Stimulated activated CD4-positive, alpha-beta T cell treated with anti-CD3 and anti-CD28 coated beads, Interleukin-1b, Interleukin-23, amount 100 ng/mL, for 4 hours (primary cell): ENCODE measurements at regions not wholly inside any gene's neighbourhood (a gene's known extent, or its start where the extent isn't known, plus 50 kb on each side); places are given as distances from the start of the nearest gene placed in this dataset.

ENCODE experiments used
- DNase-seq, 2 donors: peaks; one replicate each; pipeline ENCODE4 v3.0.0-alpha.2; 2020; ENCODE audit warnings: low read depth in 2 of 2

DNA sequence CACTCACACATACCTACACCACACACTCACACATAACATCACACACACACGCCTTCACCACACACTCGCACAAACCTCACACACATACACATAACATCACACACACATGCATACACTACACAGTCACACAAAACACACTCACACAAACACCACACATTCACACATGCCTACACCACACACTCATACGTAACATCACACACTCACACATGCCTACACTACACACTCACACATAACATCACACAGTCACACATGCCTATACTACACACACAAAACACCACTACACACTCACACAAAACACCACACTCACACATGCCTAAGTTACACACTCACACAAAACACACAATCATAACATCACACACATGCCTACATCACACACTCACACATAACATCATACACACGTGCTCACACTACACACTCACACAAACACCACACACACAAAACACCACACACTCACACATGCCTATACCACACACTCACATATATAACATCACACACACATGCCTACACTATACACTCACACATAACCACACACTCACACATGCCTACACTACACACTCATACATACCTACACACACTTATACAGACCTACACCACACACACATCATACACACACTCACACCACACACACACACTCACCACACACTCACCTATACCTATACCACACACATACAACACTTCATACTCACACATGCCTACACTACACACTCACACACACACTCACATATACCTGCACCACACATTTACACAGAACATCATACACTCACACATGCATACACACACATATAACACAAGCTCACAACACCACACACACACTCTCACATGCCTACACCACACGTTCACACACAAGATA is 383.5 kb downstream of the C6orf118 start:
- DNase-seq = no peak

DNA sequence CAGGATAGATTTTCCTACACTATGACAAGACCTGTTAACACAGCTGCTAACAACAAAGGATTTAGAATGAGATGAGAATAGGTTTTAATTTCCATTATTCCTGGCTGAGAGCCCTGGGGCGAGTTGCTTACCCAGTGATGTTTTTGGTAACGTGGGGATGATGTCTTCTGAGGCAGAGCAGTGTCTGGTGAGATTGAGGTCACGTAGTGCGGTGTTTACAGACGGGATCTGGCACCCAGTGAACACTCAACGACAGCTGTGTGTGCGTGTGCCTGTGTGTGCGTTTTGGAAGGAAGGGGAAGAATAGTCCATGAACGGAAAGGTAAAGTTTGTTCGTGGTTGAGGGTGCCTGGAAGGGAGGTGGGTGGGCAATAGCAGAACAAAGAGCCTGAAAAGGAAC is 384.7 kb downstream of the C6orf118 start:
- no peak for DNase-seq

DNA sequence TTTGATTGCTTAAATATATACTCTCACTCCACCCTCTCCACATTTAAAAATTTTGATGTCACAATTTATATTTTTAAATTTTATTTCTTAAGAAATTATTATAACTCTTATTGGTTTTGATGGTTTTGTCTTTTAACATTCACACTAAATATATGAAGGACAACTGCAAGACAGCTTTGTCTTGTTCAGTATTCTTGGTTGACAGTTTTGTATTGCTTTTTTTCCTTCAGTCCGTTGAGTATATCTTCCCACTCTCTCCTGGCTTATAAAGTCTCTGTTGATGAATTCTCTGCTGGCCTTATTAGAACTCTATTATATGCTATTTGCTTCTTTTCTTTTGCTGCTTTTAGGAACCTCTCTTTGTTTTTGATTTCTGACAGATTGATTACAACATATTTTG is 392.2 kb downstream of the C6orf118 start:
- DNase-seq = no peak

DNA sequence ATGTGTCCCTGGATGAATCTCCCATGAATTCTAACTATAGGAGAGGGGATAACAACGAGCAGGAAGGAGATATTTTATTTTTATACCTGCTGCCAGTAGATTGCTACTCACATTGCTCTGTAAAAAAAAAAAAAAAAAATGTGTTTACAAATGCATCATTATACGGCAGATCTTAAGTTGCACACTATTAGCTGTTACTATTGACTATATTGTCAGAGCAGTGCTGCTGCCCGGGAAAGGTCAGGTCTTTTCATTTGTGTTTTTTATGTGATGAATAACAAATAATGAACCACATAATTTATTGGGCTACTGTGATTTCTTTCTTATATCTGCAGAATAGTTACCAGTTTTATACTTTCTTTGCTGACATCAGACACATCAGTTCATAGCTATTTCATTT is 393.3 kb downstream of the C6orf118 start:
- DNase-seq = no peak

DNA sequence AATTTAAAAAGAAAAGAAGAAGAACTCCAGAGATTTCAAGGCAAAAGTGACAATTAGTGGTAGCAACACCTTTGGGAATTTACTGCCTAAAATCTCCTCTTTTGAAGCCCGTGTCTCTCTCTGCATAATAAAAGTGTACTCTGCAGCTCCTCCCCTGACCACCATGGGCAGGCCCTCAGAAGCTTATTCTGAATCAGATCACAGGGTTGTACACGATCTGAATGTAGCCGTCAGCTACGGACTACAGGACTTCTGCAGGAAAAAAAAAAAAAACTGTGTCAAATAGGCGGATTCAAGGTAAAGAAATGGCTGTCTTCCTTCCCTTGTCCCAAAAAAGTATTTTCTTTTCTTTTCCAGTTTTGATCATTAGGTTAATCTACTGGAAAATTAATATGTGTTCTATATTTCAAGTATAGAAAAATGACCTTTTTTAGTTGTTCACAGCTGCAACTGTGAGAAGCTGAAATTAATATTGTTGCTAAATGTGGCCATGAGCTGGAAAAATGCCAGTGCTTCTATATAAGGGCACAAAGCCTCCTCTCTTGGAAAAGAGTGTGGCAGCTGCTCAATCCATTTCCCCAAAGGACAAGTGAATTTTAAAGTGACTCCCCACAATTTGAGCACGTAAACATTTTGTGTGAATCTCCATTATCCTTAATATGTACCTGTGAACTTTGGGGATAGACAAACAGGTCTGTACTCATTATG is 397.4 kb downstream of the C6orf118 start:
- DNase-seq = no peak

DNA sequence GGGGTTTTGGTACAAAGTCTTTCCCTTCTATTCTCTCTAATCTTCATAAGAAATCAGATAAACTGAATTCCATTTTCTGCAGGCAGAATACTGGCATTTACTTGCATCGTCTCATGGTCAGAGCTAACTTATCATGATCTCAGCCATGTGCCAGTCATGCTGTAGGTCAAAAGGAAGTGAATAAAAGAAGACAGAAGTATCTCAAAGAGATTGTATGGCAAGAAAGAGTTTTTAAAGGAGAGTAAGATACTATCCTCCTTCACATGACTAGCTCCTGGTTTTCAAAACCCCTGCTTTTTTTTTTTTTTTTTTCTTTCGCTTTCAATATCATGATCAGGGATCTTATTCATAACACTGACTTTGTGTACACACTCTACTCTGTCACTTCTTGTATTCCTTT is 398.3 kb downstream of the C6orf118 start:
- no peak for DNase-seq

DNA sequence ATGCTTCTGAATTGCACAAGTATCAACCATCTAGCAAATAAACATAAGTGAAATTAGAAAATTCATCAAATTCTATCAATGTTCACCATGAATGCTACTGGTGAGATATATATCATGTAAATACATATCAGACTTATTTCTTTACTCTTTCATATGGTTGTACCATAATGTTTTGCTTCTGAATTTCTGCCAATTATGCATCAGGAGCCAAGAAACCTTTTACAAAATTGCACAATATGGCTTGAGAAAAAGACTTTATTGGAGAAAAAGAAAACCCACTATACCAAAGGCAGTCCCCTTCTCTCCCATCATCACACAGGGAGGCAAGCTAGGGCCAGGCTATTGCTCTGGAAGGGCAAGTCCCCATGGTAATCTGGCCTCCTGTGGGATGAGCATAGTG is 402.6 kb downstream of the C6orf118 start:
- no peak for DNase-seq

DNA sequence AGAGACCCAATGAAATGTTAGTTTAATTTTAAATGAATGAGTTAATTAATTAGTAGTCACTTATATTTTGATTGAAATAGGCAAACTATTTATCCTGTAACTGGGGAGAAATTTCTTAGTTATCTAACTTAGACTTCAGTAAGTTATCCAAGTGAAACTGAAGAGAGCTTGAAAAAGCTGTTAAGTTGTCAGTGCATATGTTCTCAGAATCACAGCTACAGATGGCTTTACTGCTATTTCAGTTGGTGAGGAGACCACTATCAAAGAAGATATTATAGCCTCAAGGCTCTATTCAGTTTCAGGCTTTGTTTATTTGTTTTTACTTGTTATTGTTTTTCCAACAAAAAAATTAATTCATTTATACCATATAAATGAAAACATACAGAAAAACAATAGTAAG is 404.1 kb downstream of the C6orf118 start:
- no peak for DNase-seq

DNA sequence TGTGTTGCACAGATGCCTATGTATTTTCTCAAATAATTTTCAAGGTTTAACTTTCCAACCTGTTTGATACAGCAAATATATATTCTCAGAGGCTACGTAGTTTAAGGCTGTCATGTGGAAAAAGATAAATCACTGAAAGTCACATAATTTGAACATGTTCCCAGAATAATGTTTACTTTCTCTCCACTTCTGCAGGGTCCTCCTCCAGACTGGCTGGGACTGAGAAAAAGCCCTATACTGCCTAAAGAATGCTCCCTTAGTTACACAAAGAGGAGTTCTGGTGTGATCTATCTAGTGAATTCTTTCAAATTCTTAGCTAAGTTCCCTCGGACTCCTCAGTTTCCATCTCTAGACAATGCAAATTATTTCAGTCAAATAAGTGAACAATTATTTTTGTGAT is 411.0 kb downstream of the C6orf118 start:
- DNase-seq = no peak

DNA sequence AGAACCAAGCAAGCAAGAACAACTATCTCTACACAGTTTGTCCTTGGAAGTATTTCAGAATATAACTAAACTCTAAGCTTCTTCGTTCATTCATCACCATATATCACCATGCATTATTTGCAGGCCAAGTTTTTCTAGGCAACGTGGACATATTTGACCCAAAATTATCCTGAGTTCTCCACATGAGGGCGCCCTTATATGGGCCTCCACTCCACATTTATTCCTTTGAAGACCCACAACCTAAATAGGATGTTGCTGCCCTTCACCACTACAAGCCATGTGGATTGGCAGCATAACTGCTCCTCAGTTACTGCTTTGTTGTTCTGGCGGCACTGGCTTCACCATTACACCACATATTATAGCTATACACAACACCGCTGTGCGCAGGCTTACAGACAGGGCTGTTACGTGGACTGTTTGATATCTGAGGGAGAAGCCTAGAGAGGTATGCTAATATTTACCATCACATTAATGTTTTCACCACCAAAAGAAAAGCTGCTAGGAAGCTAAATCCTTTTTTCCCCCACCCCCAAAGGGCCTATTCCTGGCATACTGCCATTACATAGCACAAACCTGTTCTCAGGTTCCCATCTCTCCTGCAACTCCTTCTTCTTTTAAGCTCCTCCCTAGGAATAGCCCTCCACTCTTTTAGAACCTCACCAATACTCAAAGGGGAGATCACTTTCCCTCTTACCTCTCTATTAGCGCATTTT is 411.7 kb downstream of the C6orf118 start:
- no peak for DNase-seq

DNA sequence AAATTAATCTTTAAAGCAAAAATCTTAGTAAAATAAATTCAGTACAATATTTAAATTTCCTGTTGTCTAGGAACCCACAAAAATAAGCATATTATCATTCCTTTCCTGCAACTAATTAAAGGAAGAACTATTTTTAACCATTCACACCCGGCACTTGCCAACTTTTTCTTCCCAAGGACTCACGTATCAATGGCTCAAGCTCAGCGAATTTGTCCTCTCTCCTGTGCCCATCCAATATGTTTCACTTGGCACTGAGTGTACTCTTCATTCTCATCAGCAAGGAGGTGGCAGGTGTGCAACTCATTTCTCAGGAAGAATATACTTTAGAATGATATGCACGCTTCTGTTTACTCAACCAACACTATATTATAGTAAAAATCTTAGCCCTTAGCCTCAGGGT is 419.4 kb downstream of the C6orf118 start:
- DNase-seq = no peak

DNA sequence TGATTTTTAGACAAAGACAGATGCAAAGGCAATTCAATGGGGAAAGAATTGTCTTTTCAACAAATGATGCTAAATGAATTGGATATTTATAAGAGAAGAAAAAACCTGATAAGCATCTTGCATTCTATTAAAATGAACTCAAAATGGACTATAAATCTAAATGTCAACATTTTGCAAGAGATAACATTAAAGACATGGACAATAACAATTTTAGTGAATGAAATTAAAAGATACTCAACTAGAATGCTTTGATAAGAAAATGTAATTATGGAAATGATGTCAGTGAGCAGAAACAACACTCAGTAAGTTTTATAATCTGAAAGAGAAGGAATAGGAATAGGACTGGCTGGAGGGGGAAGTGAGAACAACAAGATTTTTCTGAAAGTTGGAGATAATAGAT is 421.7 kb downstream of the C6orf118 start:
- DNase-seq = no peak

DNA sequence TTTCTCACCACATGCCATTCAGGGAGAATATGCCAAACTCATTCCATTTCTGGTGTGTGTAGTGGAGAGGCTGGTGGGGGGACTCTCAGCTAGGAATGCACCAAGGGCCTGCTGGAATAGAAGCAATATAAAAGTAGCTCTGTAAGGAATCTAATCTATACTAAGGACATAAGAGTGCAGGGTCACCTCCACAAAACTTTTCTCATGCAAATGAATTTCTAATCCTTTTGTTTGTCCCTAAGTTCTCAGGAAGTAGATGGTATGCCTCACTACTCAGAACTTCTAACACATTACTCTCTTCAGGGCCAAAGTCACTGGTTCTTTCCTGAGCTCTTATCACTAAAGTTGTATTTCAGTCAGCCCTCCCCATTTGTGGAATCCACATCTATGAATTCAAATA is 427.2 kb downstream of the C6orf118 start:
- DNase-seq = no peak

DNA sequence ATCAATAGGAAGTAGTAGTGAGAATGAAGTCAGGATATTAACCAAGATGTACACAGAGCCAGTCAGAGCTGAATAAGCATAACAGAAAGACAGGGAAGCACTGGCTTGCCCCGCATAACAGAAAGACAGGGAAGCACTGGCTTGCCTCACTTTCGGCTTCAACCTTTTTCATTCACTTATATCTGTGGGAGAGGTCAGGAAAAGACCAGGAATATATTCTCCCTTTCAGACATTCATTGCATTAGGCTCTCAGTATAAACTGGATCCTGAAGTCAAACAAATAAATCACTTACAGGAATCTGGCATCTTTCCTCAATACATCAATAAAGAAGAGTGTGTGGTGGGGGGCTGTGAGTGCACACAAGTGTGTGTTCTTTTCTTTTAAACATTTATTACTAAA is 437.6 kb downstream of the C6orf118 start:
- DNase-seq = no peak

DNA sequence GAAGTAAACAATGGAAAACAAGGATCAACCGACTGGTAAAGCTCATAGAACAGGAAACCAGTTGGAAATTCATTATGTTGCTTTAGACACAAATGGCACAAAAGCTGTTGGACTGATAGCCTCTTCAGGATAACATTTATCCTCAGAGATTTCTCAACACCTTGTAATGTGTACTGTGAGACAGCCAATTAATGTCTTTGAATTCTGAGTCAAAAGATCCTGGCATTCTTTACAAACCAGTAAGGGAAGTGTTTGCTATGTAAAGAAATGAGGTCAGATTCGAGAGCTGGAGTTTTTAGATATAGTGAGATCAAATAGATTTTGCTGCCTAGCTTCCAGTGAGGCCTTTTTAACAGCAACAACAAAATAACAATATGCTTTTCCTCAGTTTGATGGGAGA is 439.2 kb downstream of the C6orf118 start:
- no peak for DNase-seq

DNA sequence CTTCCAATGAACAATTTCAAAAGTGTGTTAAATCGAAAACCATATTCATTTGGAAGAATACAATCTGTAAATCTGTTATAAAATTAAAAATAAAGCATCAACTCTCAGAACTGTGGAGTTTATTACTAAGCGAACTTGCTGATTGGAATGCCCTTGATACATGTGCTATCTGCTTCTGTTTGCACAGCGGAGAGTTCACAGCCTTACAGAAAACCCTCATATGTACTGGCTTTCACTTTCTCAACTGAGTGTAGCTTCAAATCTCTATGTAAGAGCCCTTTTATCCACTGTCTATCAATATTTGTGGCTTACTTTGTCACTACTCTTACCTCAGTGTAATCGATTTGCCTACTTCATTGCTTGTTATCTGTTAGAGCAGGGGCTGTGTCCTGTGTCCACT is 447.4 kb downstream of the C6orf118 start:
- no peak for DNase-seq

DNA sequence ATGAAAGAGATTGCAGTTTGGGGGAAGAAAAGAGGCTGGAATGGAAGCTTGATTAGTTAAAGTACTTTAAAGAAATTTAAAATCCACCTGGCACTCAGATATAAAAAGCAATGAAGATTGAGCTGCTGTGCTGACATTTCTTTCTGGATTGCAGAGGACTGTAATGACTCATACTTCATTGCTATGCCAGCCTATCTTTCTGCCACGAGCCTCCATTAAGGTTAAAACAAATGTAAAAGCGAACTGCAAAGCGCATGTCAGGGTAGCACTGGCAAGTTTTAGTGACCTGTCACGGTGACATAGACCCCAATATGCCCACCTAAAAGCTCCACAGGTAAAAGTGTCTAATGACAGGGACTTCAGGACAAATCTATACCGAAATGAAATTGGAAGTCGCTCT is 449.6 kb downstream of the C6orf118 start:
- DNase-seq = no peak

DNA sequence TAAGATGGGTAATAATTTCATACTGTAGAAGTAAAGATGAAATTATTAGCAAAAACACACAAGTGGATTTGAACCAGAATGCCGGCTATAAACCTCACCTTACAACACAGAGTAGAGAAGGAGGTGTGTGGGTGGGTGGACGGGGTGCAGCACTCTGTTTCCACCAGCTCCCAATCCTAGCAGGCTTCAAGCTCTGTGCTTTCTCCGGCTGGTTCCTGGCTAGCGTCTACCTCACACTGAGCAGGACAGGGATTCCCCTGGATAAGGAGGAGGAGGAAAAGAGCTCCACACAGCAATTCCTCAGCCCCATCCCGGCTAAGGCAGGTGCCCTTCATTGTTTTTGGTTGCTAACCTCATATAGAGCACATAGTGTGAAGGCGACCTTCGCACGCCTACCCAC is 453.3 kb downstream of the C6orf118 start:
- no peak for DNase-seq

DNA sequence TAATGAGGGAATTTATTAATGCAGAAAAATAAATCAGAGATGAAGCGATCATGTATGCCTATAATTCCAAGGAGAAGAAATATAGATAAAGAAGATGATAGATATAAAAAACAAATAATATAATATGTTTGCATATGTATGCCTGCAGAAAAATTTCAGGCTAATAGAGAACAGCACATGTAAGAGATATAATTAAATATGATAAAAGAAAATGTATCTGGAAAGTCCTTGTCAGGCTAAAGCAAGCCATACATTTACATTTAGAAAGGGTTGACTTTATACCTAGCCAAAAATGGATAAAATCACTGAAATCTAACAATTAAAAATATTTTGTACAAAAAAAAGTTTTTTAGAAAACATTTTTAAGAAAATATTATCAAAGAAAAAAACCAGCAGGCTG is 454.1 kb downstream of the C6orf118 start:
- DNase-seq = no peak

DNA sequence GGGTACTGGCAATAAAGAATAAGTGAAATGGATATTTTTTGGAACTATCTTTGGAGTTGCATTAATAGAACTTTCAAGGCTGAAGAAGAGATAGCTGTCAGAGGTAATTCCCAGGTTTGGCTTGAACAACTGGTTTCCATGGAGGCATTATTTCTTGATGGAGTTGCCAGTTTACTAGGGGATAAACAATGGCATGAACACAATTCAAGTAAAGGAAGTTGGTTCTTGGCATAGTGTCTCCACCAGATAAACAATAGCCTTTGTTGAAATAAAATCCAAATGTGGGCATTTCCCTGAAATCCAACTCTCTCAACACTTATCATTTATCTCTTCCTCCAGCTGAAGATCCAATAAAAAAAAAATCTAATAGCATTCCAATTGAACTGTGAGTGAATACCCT is 454.9 kb downstream of the C6orf118 start:
- no peak for DNase-seq

DNA sequence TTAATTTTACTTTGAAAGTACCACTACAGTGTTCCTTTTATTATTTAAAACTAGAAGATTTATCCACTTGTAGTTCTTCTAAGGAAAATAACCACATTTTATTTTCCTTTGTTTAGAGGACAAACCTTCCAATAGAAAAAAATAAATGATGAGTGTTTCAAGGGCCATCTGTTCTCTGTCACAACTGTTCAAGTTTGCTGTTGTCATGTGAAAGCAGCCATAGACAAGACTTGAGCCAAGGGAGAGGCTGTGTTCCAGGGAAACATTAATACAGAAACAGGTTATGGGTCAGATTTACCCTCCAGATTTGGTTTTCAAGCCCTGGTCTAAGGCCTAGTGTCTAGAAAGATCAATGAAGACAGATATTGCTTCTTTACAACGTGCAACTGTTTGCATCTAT is 463.6 kb downstream of the C6orf118 start:
- no peak for DNase-seq

DNA sequence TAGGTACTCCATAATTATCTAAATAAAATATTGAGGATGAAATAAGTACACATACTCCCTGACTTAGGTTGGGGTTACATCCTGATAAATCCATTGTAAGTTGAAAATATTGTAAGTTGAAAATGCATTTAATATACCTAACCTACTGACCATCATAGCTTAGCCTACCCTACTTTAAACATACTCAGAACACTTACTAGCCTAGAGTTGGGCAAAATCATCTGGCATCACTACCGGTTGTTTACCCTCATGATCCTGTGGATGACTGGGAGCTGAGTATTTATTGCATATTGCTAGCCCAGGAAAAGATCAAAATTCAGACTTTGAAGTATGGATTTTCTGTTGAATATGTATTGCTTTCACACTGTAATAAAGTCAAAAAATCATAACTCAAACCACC is 467.3 kb downstream of the C6orf118 start:
- DNase-seq = no peak

DNA sequence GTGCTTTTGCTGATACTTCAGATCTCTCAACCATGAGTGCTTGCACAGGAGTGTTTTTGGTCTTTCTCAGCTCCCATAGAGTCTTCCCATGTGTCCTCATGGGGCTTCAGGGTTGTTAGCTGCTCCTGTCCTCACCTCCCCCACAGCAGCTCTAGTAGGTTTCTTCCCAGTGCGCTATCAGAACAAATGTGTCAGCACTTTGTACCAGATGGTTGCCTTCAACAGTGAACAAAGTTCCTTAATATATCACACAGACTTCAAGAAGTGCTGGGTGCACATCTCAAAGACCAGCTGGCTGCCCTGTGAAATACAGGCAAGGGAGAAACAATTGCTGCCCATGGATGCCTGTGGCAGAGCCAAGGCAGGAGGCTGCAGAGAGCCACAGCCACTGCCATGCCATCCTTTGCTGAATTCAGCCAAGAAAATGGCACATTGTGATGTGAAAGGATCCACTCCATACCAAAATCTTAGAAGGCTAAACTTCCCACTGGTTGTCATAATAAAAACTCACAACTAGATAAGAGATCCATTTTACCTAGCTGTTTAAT is 471.3 kb downstream of the C6orf118 start:
- DNase-seq = no peak
